Neuronal stem cell (in vitro differentiated cells): ENCODE measurements at regions not wholly inside any gene's neighbourhood (a gene's known extent, or its start where the extent isn't known, plus 50 kb on each side); places are given as distances from the start of the nearest gene placed in this dataset.
"Not testable (repeated sequence)": the region's sequence is repeated elsewhere in the genome, so short reads cannot be mapped to it uniquely, and the experiment has no call there.

ENCODE experiments used
- DNase-seq: peaks from one replicate; pipeline ENCODE4 v3.0.0-alpha.2; 2013; ENCODE audit warnings: low spot score
- H2AFZ ChIP-seq: one replicate; pipeline ENCODE4 v1.6.1; 2013; ENCODE audit warnings: mild to moderate bottlenecking, low read length, inconsistent platforms
- H2AK5ac ChIP-seq: 2 replicates; pipeline ENCODE4 v1.6.1; 2013; ENCODE audit warnings: low read depth, mild to moderate bottlenecking, inconsistent platforms, low read length, moderate library complexity, mixed read lengths
- H2BK120ac ChIP-seq: 2 replicates; pipeline ENCODE4 v1.6.1; 2013; ENCODE audit warnings: low read depth, mild to moderate bottlenecking, inconsistent platforms, low read length, moderate library complexity, mixed read lengths
- H2BK12ac ChIP-seq: one replicate; pipeline ENCODE4 v1.6.1; 2013; ENCODE audit warnings: low read length, inconsistent platforms
- H2BK15ac ChIP-seq: 2 replicates; pipeline ENCODE4 v1.6.1; 2013; ENCODE audit warnings: mild to moderate bottlenecking, low read length, inconsistent platforms, mixed read lengths
- H2BK5ac ChIP-seq: one replicate; pipeline ENCODE4 v1.6.1; 2013; ENCODE audit warnings: inconsistent platforms, mild to moderate bottlenecking, low read length, moderate library complexity
- H3K14ac ChIP-seq: one replicate; pipeline ENCODE4 v1.6.1; 2013; ENCODE audit warnings: low read length, inconsistent platforms
- H3K18ac ChIP-seq: 2 replicates; pipeline ENCODE4 v1.6.1; 2013; ENCODE audit warnings: low read length, inconsistent platforms
- H3K23ac ChIP-seq: 2 replicates; pipeline ENCODE4 v1.6.1; 2013; ENCODE audit warnings: low read depth, mild to moderate bottlenecking, mixed read lengths, low read length, inconsistent platforms; ENCODE audit not compliant: poor library complexity
- H3K27ac ChIP-seq: replicated peaks from 3 replicates; pipeline ENCODE4 v1.5.1; 2013; ENCODE audit warnings: low read length, inconsistent platforms
- H3K27me3 ChIP-seq, 3 experiments: 2 replicates each; pipeline ENCODE4 v1.6.1; 2013; ENCODE audit warnings: low read length in 3 of 3, mild to moderate bottlenecking in 2 of 3, inconsistent platforms in 1 of 3, low read depth in 1 of 3, mixed read lengths in 1 of 3, moderate library complexity in 1 of 3; ENCODE audit not compliant: control insufficient read depth in 3 of 3, insufficient read depth in 3 of 3
- H3K36me3 ChIP-seq, 2 donors: replicated peaks in 1 of 2; 2 replicates each; pipeline ENCODE4 v1.6.1; 2013; ENCODE audit warnings: low read length in 2 of 2; ENCODE audit not compliant: control insufficient read depth in 2 of 2, insufficient read depth in 2 of 2
- H3K4ac ChIP-seq: 2 replicates; pipeline ENCODE4 v1.6.1; 2013; ENCODE audit warnings: inconsistent platforms, mild to moderate bottlenecking, low read length, moderate library complexity
- H3K4me1 ChIP-seq, 2 donors: 1 replicate in 1 of 2; 2 replicates in 1 of 2; pipeline ENCODE4 v1.6.1; 2013; ENCODE audit warnings: low read length in 2 of 2, low read depth in 1 of 2; ENCODE audit not compliant: control insufficient read depth in 2 of 2, insufficient read depth in 1 of 2
- H3K4me2 ChIP-seq: one replicate; pipeline ENCODE4 v1.6.1; 2013; ENCODE audit warnings: mild to moderate bottlenecking, low read length, inconsistent platforms; ENCODE audit not compliant: insufficient read depth, poor library complexity, severe bottlenecking
- H3K4me3 ChIP-seq, 2 donors: 2 replicates each; pipeline ENCODE4 v1.5.1; 2013; ENCODE audit warnings: low read length in 2 of 2, mild to moderate bottlenecking in 2 of 2, inconsistent platforms in 1 of 2, moderate library complexity in 1 of 2
- H3K79me1 ChIP-seq: one replicate; pipeline ENCODE4 v1.6.1; 2013; ENCODE audit warnings: low read depth, mild to moderate bottlenecking, inconsistent platforms, low read length, moderate library complexity
- H3K9ac ChIP-seq: one replicate; pipeline ENCODE4 v1.6.1; 2013; ENCODE audit warnings: mild to moderate bottlenecking, low read depth, low read length, inconsistent platforms; ENCODE audit not compliant: poor library complexity
- H3K9me3 ChIP-seq, 2 donors: replicated peaks in 1 of 2; 2 replicates each; pipeline versions ENCODE3 to v1.6.1; 2013; ENCODE audit warnings: low read length in 2 of 2, mild to moderate bottlenecking in 2 of 2, inconsistent platforms in 1 of 2, low read depth in 1 of 2, mixed read lengths in 1 of 2, moderate library complexity in 1 of 2; ENCODE audit not compliant: control insufficient read depth in 2 of 2, insufficient read depth in 1 of 2
- H4K8ac ChIP-seq: one replicate; pipeline ENCODE4 v1.6.1; 2013; ENCODE audit warnings: low read depth, mild to moderate bottlenecking, inconsistent platforms, low read length, moderate library complexity
- H4K91ac ChIP-seq: one replicate; pipeline ENCODE4 v1.6.1; 2013; ENCODE audit warnings: low read length, low read depth, mild to moderate bottlenecking, inconsistent platforms; ENCODE audit not compliant: poor library complexity
- WGBS, 2 donors: extraction: QIAGEN DNeasy Blood & Tissue Kit; methylation state at CpG; one replicate each; pipeline ENCODE4 v1.1.7; 2013; ENCODE audit warnings: missing lambda C conversion rate in 2 of 2, mixed read lengths in 1 of 2; ENCODE audit not compliant: insufficient read length in 2 of 2, insufficient replicate concordance in 1 of 2; ENCODE audit errors: extremely low coverage in 2 of 2; 5-methylcytosine and 5-hydroxymethylcytosine counted together

DNA sequence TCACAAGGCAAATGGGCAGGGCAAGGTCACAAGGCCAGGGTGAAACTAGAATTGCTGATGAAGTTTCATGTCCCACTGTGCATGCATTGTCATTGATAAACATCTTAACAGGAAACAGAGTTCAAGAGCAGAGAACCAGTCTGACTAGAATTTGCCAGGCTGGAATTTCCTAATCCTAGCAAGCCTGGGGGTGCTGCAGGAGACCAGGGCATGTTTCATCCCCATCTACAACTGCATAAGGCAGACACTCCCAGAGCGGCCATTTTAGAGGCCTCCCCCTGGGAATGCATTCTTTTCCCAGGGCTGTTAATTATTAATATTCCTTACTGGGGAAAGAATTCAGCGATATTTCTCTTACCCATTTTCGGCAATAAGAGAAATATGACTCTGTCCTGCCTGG is 172.6 kb upstream of the XIST start:
- not testable (repeated sequence) for H2BK120ac ChIP-seq, H3K9me3 ChIP-seq, H2BK15ac ChIP-seq, H3K9ac ChIP-seq, H3K14ac ChIP-seq, H4K91ac ChIP-seq, H3K23ac ChIP-seq, H3K4me3 ChIP-seq, H3K18ac ChIP-seq, H2BK12ac ChIP-seq, H2AK5ac ChIP-seq, DNase-seq, H3K4ac ChIP-seq, H3K27ac ChIP-seq, H3K4me2 ChIP-seq, H3K79me1 ChIP-seq, H4K8ac ChIP-seq, H2BK5ac ChIP-seq, H3K27me3 ChIP-seq, H3K36me3 ChIP-seq, H2AFZ ChIP-seq, H3K4me1 ChIP-seq
- no CpG with 5 or more reads among the region's 3 CpGs for WGBS, 2 donors

DNA sequence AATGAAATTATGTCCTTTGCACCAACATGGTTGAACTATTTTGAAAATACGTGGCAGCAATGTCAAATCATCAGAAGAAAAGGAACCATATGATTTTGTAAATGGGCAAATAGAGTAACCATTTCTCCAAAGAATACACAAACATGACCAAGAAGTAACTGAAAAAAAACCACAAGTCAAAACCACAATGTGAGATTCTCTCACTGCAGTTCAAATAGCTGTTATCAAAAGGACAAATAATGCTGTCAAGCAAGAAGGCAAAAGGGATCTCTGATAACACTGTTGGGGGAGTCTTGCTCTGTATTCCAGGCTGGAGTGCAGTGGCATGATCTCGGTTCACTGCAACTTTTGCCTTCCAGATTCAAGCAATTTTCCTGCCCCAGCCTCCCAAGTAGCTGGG is 170.7 kb upstream of the XIST start:
- no peak overlapping the region for H3K23ac ChIP-seq
- no peak overlapping the region for H2BK12ac ChIP-seq
- H3K9ac ChIP-seq: no peak overlapping the region
- no peak overlapping the region for H2BK15ac ChIP-seq
- no peaks in the 10 kb centered on the region for H3K27me3 ChIP-seq
- no peak overlapping the region for H2AK5ac ChIP-seq
- H4K8ac ChIP-seq: no peak overlapping the region
- no peak overlapping the region for H4K91ac ChIP-seq
- H3K36me3 ChIP-seq: no peaks in the 10 kb centered on the region
- H3K4me1 ChIP-seq: no peaks in the 10 kb centered on the region
- H3K4me2 ChIP-seq: no peak overlapping the region
- WGBS, 2 donors: no CpG with 5 or more reads among the region's 2 CpGs
- H3K9me3 ChIP-seq: peaks cover 0 to 3% of the 10 kb centered on the region in 2 donors
- no peaks in the 10 kb centered on the region for H3K79me1 ChIP-seq
- no peak overlapping the region for H2AFZ ChIP-seq
- no peak overlapping the region for H2BK120ac ChIP-seq
- H3K18ac ChIP-seq: no peak overlapping the region
- H3K4me3 ChIP-seq: no peak overlapping the region
- H3K27ac ChIP-seq: no peak overlapping the region
- no peak overlapping the region for H2BK5ac ChIP-seq
- no peak for DNase-seq
- no peak overlapping the region for H3K14ac ChIP-seq
- H3K4ac ChIP-seq: no peak overlapping the region

DNA sequence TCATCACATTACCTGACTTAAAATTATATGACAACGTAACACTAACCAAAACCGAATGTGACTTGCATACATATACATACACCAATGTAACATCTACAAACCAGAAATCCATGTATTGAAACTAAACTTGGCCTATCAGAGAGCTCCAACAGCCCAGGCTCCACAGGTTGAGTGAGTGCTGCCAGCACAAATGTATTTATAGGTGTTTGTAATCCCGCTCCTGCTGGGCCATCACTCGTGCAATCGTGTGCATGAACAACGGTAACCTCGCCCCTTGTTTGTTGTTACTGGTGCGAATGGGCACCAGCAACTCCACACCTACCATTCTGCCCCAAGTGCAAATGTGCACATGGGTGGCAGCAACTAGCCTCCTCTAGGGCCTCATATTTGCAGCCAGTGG is 165.7 kb upstream of the XIST start:
- WGBS, 2 donors: no CpG with 5 or more reads among the region's 8 CpGs
- Histone ChIP-seq H3K4me3 (no peak overlapping the region), H3K23ac (no peak overlapping the region), H3K4me1 (no peaks in the 10 kb centered on the region), H4K8ac (no peak overlapping the region), H3K36me3 (no peaks in the 10 kb centered on the region), H2BK5ac (no peak overlapping the region), H3K4ac (no peak overlapping the region), H2BK12ac (no peak overlapping the region), H3K79me1 (no peaks in the 10 kb centered on the region), H2AFZ (no peak overlapping the region), H3K18ac (no peak overlapping the region), H3K9ac (no peak overlapping the region), H3K14ac (no peak overlapping the region), H4K91ac (no peak overlapping the region), H2BK15ac (no peak overlapping the region), H3K9me3 (peaks cover 0 to 3% of the 10 kb centered on the region in 2 donors), H3K27ac (no peak overlapping the region), H3K27me3 (no peaks in the 10 kb centered on the region), H2AK5ac (no peak overlapping the region), H2BK120ac (no peak overlapping the region), H3K4me2 (no peak overlapping the region)
- DNase-seq: no peak

DNA sequence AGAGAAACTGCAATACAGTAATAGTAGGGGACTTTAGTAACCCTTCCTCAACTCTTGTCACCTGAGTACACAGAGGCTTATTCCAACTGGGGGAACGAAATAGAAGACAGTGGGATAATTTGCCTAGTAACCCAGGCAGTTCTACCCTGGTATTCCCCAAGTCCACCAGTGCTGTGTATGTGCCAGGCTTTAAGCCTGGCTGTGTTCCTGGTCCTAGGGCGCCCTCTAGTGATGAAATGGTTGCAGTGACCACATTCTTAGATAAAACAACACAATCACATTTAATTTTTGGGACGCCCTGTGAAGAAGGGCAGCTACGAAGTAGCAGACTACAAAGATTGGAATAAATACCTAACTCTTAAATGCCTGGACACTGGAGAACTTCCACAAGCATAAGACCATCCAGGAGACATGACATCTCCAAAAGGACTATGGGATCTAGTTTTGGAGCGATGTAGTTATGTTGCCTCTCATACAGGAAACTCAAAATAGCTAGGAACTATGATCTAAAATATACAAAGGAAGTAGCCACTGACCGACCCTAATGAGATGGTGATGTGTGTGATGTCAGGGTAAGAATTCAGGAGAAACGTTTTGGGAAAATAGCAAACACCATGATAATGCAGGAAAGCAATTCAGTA is 163.0 kb upstream of the XIST start:
- DNase-seq: peak; percentile 61
- no CpG with 5 or more reads among the region's 7 CpGs for WGBS, 2 donors
- H3K18ac ChIP-seq: no peak overlapping the region

More for the DNA sequence above, 163.0 kb upstream of the XIST start:
- Histone ChIP-seq H3K36me3 (peaks cover 0 to 5% of the 10 kb centered on the region in 2 donors), H3K4me1 (no peaks in the 10 kb centered on the region), H3K27ac (no peak overlapping the region), H3K79me1 (no peaks in the 10 kb centered on the region), H2AK5ac (no peak overlapping the region), H3K27me3 (no peaks in the 10 kb centered on the region), H2BK12ac (no peak overlapping the region), H2AFZ (no peak overlapping the region), H3K4ac (no peak overlapping the region), H3K4me2 (no peak overlapping the region), H2BK15ac (no peak overlapping the region), H3K4me3 (no peak overlapping the region), H2BK5ac (no peak overlapping the region), H4K91ac (no peak overlapping the region), H3K9ac (no peak overlapping the region), H4K8ac (no peak overlapping the region), H2BK120ac (no peak overlapping the region), H3K23ac (no peak overlapping the region), H3K9me3 (peaks cover 0 to 3% of the 10 kb centered on the region in 2 donors), H3K14ac (no peak overlapping the region)
